ENCODE measurements at regions not wholly inside any gene's neighbourhood (a gene's known extent, or its start where the extent isn't known, plus 50 kb on each side); places are given as distances from the start of the nearest gene placed in this dataset.

GRCh38 chr10:57460540-57460939, 807.2 kb downstream of the IPMK start:
- intact Hi-C loops (cut with micrococcal nuclease; ENCODE audit: unreplicated experiment) = no loop called here
- ChIA-PET POLR2A (no interaction called here), CTCF (ENCODE audit: unreplicated experiment) (no interaction called here)
- H3K4me3 ChIP-seq (ENCODE audit: low read depth, low read length, poor library complexity, severe bottlenecking) = no peak overlapping the region
- no peak overlapping the region for H2AFZ ChIP-seq (ENCODE audit: low read length)
- H3K36me3 ChIP-seq (ENCODE audit: insufficient read depth, low read length) = no peaks in the 10 kb centered on the region
- H3K4me1 ChIP-seq (ENCODE audit: insufficient read depth, low read length, poor library complexity, severe bottlenecking) = no peaks in the 10 kb centered on the region
- H3K9me3 ChIP-seq (ENCODE audit: low read length) = no peaks in the 10 kb centered on the region
- no peak overlapping the region for H3K4me2 ChIP-seq (ENCODE audit: low read length)
- BruUV-seq (replicated peaks) = no TSS peak
- H3K79me2 ChIP-seq (ENCODE audit: insufficient read depth, low read depth, low read length) = no peaks in the 10 kb centered on the region
- no peaks in the 10 kb centered on the region for H3K9me2 ChIP-seq (ENCODE audit: insufficient read depth, low read length)
- no peak for DNase-seq (ENCODE audit: low spot score)
- H3K27ac ChIP-seq (ENCODE audit: low read depth, low read length, poor library complexity, severe bottlenecking) = no peak overlapping the region
- TF ChIP-seq EZH2phosphoT487 (IDR thresholded peaks at IDR 0.05; ENCODE audit: borderline replicate concordance, low read depth, low read length) (no peak), CTCF (conservative IDR thresholded peaks at IDR 0.05; ENCODE audit: low read length) (no peak)
- no peaks in the 10 kb centered on the region for H4K20me1 ChIP-seq (ENCODE audit: insufficient read depth, low read length)

GRCh38 chr10:57457972-57458512, 809.7 kb downstream of the IPMK start:
- no peaks in the 10 kb centered on the region for H3K4me1 ChIP-seq (ENCODE audit: insufficient read depth, low read length, poor library complexity, severe bottlenecking)
- CTCF ChIA-PET (ENCODE audit: unreplicated experiment) = no interaction called here
- no peaks in the 10 kb centered on the region for H3K9me3 ChIP-seq (ENCODE audit: low read length)
- no peak overlapping the region for H3K4me2 ChIP-seq (ENCODE audit: low read length)
- no peaks in the 10 kb centered on the region for H3K9me2 ChIP-seq (ENCODE audit: insufficient read depth, low read length)
- intact Hi-C loops (cut with micrococcal nuclease; ENCODE audit: unreplicated experiment) = no loop called here
- BruUV-seq (replicated peaks) = no TSS peak
- TF ChIP-seq EZH2phosphoT487 (IDR thresholded peaks at IDR 0.05; ENCODE audit: borderline replicate concordance, low read depth, low read length) (no peak), CTCF (conservative IDR thresholded peaks at IDR 0.05; ENCODE audit: low read length) (no peak)
- H4K20me1 ChIP-seq (ENCODE audit: insufficient read depth, low read length) = no peaks in the 10 kb centered on the region
- POLR2A ChIA-PET = no interaction called here
- H3K27ac ChIP-seq (ENCODE audit: low read depth, low read length, poor library complexity, severe bottlenecking) = no peak overlapping the region
- no peak for DNase-seq (ENCODE audit: low spot score)
- no peak overlapping the region for H3K4me3 ChIP-seq (ENCODE audit: low read depth, low read length, poor library complexity, severe bottlenecking)
- H2AFZ ChIP-seq (ENCODE audit: low read length) = no peak overlapping the region
- no peaks in the 10 kb centered on the region for H3K36me3 ChIP-seq (ENCODE audit: insufficient read depth, low read length)
- no peaks in the 10 kb centered on the region for H3K79me2 ChIP-seq (ENCODE audit: insufficient read depth, low read depth, low read length)

DNA sequence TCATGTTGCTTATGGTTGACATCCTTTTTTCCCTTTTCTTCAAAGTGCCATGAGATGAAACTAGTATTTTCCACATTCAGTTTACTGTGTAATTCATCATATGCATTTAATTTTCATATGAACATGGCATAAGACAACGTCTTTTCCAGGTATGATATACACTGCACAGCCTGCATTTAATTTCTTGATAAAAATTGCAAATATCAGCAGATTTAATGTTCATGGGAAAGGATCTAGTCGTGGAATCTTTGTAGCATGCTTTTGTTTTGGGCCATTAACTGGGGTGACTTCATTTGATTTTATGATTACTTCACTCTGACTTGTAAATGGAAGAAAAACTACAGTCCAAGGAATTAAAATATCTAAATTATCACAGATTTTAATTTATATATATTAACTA, 837.3 kb downstream of the IPMK start:
- ChIA-PET POLR2A (no interaction called here), CTCF (ENCODE audit: unreplicated experiment) (no interaction called here)
- H2AFZ ChIP-seq (ENCODE audit: low read length) = no peak overlapping the region
- no peak for DNase-seq (ENCODE audit: low spot score)
- no peak overlapping the region for H3K4me2 ChIP-seq (ENCODE audit: low read length)
- H3K4me1 ChIP-seq (ENCODE audit: insufficient read depth, low read length, poor library complexity, severe bottlenecking) = no peaks in the 10 kb centered on the region
- TF ChIP-seq CTCF (conservative IDR thresholded peaks at IDR 0.05; ENCODE audit: low read length) = no peak
- TF ChIP-seq EZH2phosphoT487 (IDR thresholded peaks at IDR 0.05; ENCODE audit: borderline replicate concordance, low read depth, low read length) = no peak
- H3K36me3 ChIP-seq (ENCODE audit: insufficient read depth, low read length) = no peaks in the 10 kb centered on the region
- no peaks in the 10 kb centered on the region for H4K20me1 ChIP-seq (ENCODE audit: insufficient read depth, low read length)
- H3K9me2 ChIP-seq (ENCODE audit: insufficient read depth, low read length) = no peaks in the 10 kb centered on the region
- no peak overlapping the region for H3K4me3 ChIP-seq (ENCODE audit: low read depth, low read length, poor library complexity, severe bottlenecking)
- no TSS peak for BruUV-seq (replicated peaks)
- H3K27ac ChIP-seq (ENCODE audit: low read depth, low read length, poor library complexity, severe bottlenecking) = no peak overlapping the region
- H3K9me3 ChIP-seq (ENCODE audit: low read length) = no peaks in the 10 kb centered on the region
- H3K79me2 ChIP-seq (ENCODE audit: insufficient read depth, low read depth, low read length) = no peaks in the 10 kb centered on the region
- intact Hi-C loops (cut with micrococcal nuclease; ENCODE audit: unreplicated experiment) = no loop called here
